ENCODE measurements at regions not wholly inside any gene's neighbourhood (a gene's known extent, or its start where the extent isn't known, plus 50 kb on each side); places are given as distances from the start of the nearest gene placed in this dataset.

DNA sequence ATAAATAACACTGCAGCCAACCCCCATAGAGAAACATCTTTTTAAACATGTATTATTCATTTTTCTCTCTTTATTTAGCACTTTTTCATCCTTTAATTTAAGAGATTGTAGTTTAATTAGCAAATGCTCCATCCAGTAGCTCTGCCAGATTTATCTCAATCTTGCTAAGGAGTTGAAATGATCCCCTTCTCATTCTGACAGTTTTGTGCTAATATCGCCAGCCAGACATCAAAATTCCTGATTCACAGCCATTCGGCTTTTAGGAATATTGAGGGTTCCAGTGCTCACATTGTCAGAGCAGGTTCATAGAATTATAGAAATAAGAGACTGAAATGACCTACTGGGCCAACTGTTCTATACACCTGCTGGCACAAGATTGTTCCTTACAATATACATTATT lies 77.8 kb downstream of the CASP12 start:
- intact Hi-C loops (cut with micrococcal nuclease) = no loop called here

DNA sequence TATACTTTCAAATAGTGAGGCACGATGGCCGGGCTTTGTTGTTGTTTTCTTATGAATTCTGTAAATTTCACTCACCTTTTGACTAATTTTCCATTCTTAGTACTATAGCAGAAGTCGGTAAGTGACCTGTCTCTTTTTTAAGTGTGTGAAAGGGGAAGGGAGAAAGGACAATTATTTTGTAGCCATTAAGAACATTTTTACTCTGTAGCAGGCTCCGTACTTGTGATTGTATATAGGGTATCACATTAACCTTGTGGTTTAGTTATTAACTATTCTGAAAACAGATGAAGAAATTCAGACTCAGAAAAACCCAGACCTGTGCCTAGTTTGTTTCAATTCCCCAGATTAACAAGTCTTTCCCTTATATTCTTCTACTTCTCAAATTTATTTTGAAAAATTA lies 78.7 kb downstream of the CASP12 start:
- no peaks in the 10 kb centered on the region for H3K4me1 ChIP-seq (ENCODE audit: control insufficient read depth in 1 of 2, insufficient read depth in 2 of 2, low read length in 2 of 2)
- H3K4me2 ChIP-seq (replicated peaks; ENCODE audit: extremely low read depth, low read length, poor library complexity, severe bottlenecking) = no peak overlapping the region
- H3K36me3 ChIP-seq (replicated peaks in 1 of 2; ENCODE audit: control insufficient read depth in 1 of 2, insufficient read depth in 2 of 2, low read length in 2 of 2) = no peaks in the 10 kb centered on the region
- Mint-ChIP-seq H3K4me3 (no peak overlapping the region), H3K9me3 (peaks cover 0 to 10% (median 1%) of the 10 kb centered on the region in 7 donors), H3K27me3 (ENCODE audit: low read depth in 3 of 3) (peaks cover 0 to 4% (median 0%) of the 10 kb centered on the region in 3 donors), H3K27ac (no peak overlapping the region), H3K36me3 (no peaks in the 10 kb centered on the region), H3K4me1 (no peaks in the 10 kb centered on the region)
- H3K27me3 ChIP-seq (ENCODE audit: control insufficient read depth in 2 of 2, insufficient read depth in 2 of 2, low read length in 2 of 2) = no peaks in the 10 kb centered on the region
- no peaks in the 10 kb centered on the region for H3K9me3 ChIP-seq (replicated peaks in 1 of 2; ENCODE audit: control insufficient read depth in 1 of 2, insufficient read depth in 1 of 2, low read length in 2 of 2)
- no peak overlapping the region for H3K4me3 ChIP-seq (replicated peaks in 1 of 3; ENCODE audit: low read depth in 2 of 3, low read length in 3 of 3)
- H3K79me2 ChIP-seq (ENCODE audit: insufficient read depth, low read length) = no peaks in the 10 kb centered on the region
- no CpG with 5 or more reads among the region's 4 CpGs for WGBS (ENCODE audit: insufficient coverage)
- TF ChIP-seq, protein P1, sequence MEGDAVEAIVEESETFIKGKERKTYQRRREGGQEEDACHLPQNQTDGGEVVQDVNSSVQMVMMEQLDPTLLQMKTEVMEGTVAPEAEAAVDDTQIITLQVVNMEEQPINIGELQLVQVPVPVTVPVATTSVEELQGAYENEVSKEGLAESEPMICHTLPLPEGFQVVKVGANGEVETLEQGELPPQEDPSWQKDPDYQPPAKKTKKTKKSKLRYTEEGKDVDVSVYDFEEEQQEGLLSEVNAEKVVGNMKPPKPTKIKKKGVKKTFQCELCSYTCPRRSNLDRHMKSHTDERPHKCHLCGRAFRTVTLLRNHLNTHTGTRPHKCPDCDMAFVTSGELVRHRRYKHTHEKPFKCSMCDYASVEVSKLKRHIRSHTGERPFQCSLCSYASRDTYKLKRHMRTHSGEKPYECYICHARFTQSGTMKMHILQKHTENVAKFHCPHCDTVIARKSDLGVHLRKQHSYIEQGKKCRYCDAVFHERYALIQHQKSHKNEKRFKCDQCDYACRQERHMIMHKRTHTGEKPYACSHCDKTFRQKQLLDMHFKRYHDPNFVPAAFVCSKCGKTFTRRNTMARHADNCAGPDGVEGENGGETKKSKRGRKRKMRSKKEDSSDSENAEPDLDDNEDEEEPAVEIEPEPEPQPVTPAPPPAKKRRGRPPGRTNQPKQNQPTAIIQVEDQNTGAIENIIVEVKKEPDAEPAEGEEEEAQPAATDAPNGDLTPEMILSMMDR (IDR thresholded peaks at IDR 0.05) = no peak
- no peaks in the 10 kb centered on the region for H4K20me1 ChIP-seq (ENCODE audit: insufficient read depth, low read length)
- DNase-seq = no peak
- no peak overlapping the region for H3K9ac ChIP-seq (ENCODE audit: insufficient read depth, low read length, poor library complexity, severe bottlenecking)
- no peak overlapping the region for H2AFZ ChIP-seq (ENCODE audit: insufficient read depth, low read depth, low read length, poor library complexity, severe bottlenecking)
- no peak overlapping the region for H3K27ac ChIP-seq (ENCODE audit: low read depth in 1 of 2, low read length in 2 of 2)
- intact Hi-C loops (cut with micrococcal nuclease) = no loop called here

More for the DNA sequence above, 77.8 kb downstream of the CASP12 start:
- Histone ChIP-seq H3K4me3 (replicated peaks in 1 of 3; ENCODE audit: low read depth in 2 of 3, low read length in 3 of 3) (no peak overlapping the region), H3K27ac (ENCODE audit: low read depth in 1 of 2, low read length in 2 of 2) (no peak overlapping the region), H3K4me1 (ENCODE audit: control insufficient read depth in 1 of 2, insufficient read depth in 2 of 2, low read length in 2 of 2) (no peaks in the 10 kb centered on the region), H3K36me3 (replicated peaks in 1 of 2; ENCODE audit: control insufficient read depth in 1 of 2, insufficient read depth in 2 of 2, low read length in 2 of 2) (no peaks in the 10 kb centered on the region), H3K79me2 (ENCODE audit: insufficient read depth, low read length) (no peaks in the 10 kb centered on the region), H3K4me2 (replicated peaks; ENCODE audit: extremely low read depth, low read length, poor library complexity, severe bottlenecking) (no peak overlapping the region), H3K9ac (ENCODE audit: insufficient read depth, low read length, poor library complexity, severe bottlenecking) (no peak overlapping the region), H3K9me3 (replicated peaks in 1 of 2; ENCODE audit: control insufficient read depth in 1 of 2, insufficient read depth in 1 of 2, low read length in 2 of 2) (no peaks in the 10 kb centered on the region), H4K20me1 (ENCODE audit: insufficient read depth, low read length) (no peaks in the 10 kb centered on the region), H2AFZ (ENCODE audit: insufficient read depth, low read depth, low read length, poor library complexity, severe bottlenecking) (no peak overlapping the region), H3K27me3 (ENCODE audit: control insufficient read depth in 2 of 2, insufficient read depth in 2 of 2, low read length in 2 of 2) (no peaks in the 10 kb centered on the region)
- TF ChIP-seq, protein P1 (IDR thresholded peaks at IDR 0.05) = no peak
- Mint-ChIP-seq H3K9me3 (peaks cover 0 to 10% (median 1%) of the 10 kb centered on the region in 7 donors), H3K4me3 (no peak overlapping the region), H3K27ac (no peak overlapping the region), H3K4me1 (no peaks in the 10 kb centered on the region), H3K27me3 (ENCODE audit: low read depth in 3 of 3) (peaks cover 0 to 4% (median 0%) of the 10 kb centered on the region in 3 donors), H3K36me3 (no peaks in the 10 kb centered on the region)
- WGBS (ENCODE audit: insufficient coverage) = no CpG with 5 or more reads among the region's 2 CpGs
- DNase-seq = no peak

Measured in CD14-positive monocyte (primary cell).